K562 (cell line): ENCODE measurements at regions not wholly inside any gene's neighbourhood (a gene's known extent, or its start where the extent isn't known, plus 50 kb on each side); places are given as distances from the start of the nearest gene placed in this dataset.
A peak's percentile ranks its signal among the peaks of the same experiment; 100 is the strongest.

ENCODE experiments used
- ATAC-seq: fragments of 200-7000 bp; cut with Tn5 transposase; 3 replicates; pipeline ENCODE4 v1.9.1; 2020; ENCODE audit warnings: moderate library complexity
- BruUV-seq: library from RNA; stranded (reverse); fragments of 400-500 nt; replicated peaks from 2 replicates; lab custom pipeline; 2021; lab: Mats Ljungman, UMichigan
- CTCF ChIA-PET: fragments of 300-600 bp; formaldehyde crosslinking; extraction: SDS; loops from one replicate; lab custom pipeline; 2021; ENCODE audit warnings: low intra/inter-chr PET ratio; lab: Yijun Ruan, JAX
- POLR2A ChIA-PET: fragments of 300-600, 350-650 bp; sonication (Branson Sonifier 250); formaldehyde crosslinking; extraction: SDS; loops from one replicate; lab custom pipeline; 2021; ENCODE audit warnings: antibody characterized with exemption, inconsistent platforms; lab: Yijun Ruan, JAX
- DNase-seq, 4 experiments: peaks; one replicate each; pipeline versions ENCODE4 v3.0.0 to v3.0.0-alpha.2; 2011 to 2018; ENCODE audit warnings: low spot score in 3 of 4, mixed read lengths in 3 of 4; ENCODE audit errors: extremely low read depth in 1 of 4
- FAIRE-seq: peaks from 2 replicates; lab custom pipeline; 2011; peaks lifted over from hg19 to GRCh38; lab: Jason Lieb, UNC
- H2AFZ ChIP-seq: 2 replicates; pipeline ENCODE4 v1.6.0; 2011; ENCODE audit warnings: low read depth, low read length, control low read depth, inconsistent platforms
- H3K27ac ChIP-seq: fragments of 200-600 bp; 3 replicates; pipeline ENCODE4 v1.8.0; 2011; ENCODE audit warnings: low read depth, mild to moderate bottlenecking, control low read depth, inconsistent platforms, low read length, moderate library complexity, mixed read lengths; ENCODE audit errors: extremely low read depth
- H3K27me3 ChIP-seq, 2 experiments: fragments of 300-600 bp in 1 of 2; 2 replicates in 1 of 2; 3 replicates in 1 of 2; pipeline versions ENCODE4 v1.6.0 to v1.8.0; 2011; ENCODE audit warnings: inconsistent platforms in 2 of 2, low read length in 2 of 2, mild to moderate bottlenecking in 1 of 2, mixed read lengths in 1 of 2, moderate library complexity in 1 of 2; ENCODE audit not compliant: control insufficient read depth in 2 of 2, insufficient read depth in 2 of 2
- H3K36me3 ChIP-seq: fragments of 300-600 bp; 3 replicates; pipeline ENCODE4 v1.8.0; 2011; ENCODE audit warnings: mild to moderate bottlenecking, low read length, inconsistent platforms; ENCODE audit not compliant: control insufficient read depth, insufficient read depth
- H3K4me1 ChIP-seq, 2 experiments: fragments of 200-600 bp in 1 of 2; replicated peaks in 1 of 2; 2 replicates in 1 of 2; 3 replicates in 1 of 2; pipeline versions ENCODE4 v1.5.1 to v1.8.0; 2011; ENCODE audit warnings: inconsistent platforms in 2 of 2, low read length in 2 of 2, mild to moderate bottlenecking in 1 of 2, mixed read lengths in 1 of 2, moderate library complexity in 1 of 2; ENCODE audit not compliant: control insufficient read depth in 2 of 2, insufficient read depth in 2 of 2
- H3K4me2 ChIP-seq: 2 replicates; pipeline ENCODE4 v1.6.1; 2011; ENCODE audit warnings: low read length, control low read depth, inconsistent platforms, mixed read lengths; ENCODE audit not compliant: insufficient read depth
- H3K4me3 ChIP-seq: fragments of 200-600 bp; sonication (generic), shearing (Covaris generic); 2 replicates; pipeline ENCODE4 v1.5.1; 2016; ENCODE audit warnings: control low read depth, inconsistent platforms
- H3K79me2 ChIP-seq: fragments of 200-600 bp; 3 replicates; pipeline ENCODE4 v1.8.0; 2011; ENCODE audit warnings: low read length, inconsistent platforms; ENCODE audit not compliant: control insufficient read depth, insufficient read depth
- H3K9ac ChIP-seq, 2 experiments: 2 replicates each; pipeline versions ENCODE4 v1.6.0 to v1.6.1; 2011; ENCODE audit warnings: low read depth in 2 of 2, low read length in 2 of 2, control low read depth in 1 of 2, inconsistent platforms in 1 of 2, mild to moderate bottlenecking in 1 of 2, mixed read lengths in 1 of 2; ENCODE audit not compliant: insufficient read depth in 1 of 2
- H3K9me1 ChIP-seq: one replicate; pipeline ENCODE4 v1.6.0; 2011; ENCODE audit warnings: inconsistent platforms, mild to moderate bottlenecking, low read length, moderate library complexity; ENCODE audit not compliant: control insufficient read depth, insufficient read depth
- H3K9me3 ChIP-seq: replicated peaks from 2 replicates; pipeline ENCODE4 v1.5.1; 2011; ENCODE audit warnings: low read depth, low read length, inconsistent platforms; ENCODE audit not compliant: control insufficient read depth, insufficient read depth
- H4K20me1 ChIP-seq: replicated peaks from 2 replicates; pipeline ENCODE4 v1.6.1; 2011; ENCODE audit warnings: low read length, inconsistent platforms, mixed read lengths; ENCODE audit not compliant: control insufficient read depth, insufficient read depth
- BCLAF1 ChIP-seq, 2 experiments: fragments of 450-650 bp in 1 of 2; IDR thresholded peaks; 2 replicates each; pipeline ENCODE4 v1.6.1; 2011 to 2017; ENCODE audit warnings: low read depth in 2 of 2, antibody characterized with exemption in 1 of 2, borderline replicate concordance in 1 of 2, low read length in 1 of 2, mild to moderate bottlenecking in 1 of 2, mixed read lengths in 1 of 2; ENCODE audit not compliant: control insufficient read depth in 1 of 2
- IRF2 ChIP-seq: sonication (generic); formaldehyde crosslinking; IDR thresholded peaks from 2 replicates; pipeline ENCODE4 v1.8.1; 2022; ENCODE audit warnings: mild to moderate bottlenecking, missing genetic modification reagents
- POLR2H ChIP-seq: IDR thresholded peaks from 2 replicates; pipeline ENCODE4 v1.6.1; 2016; ENCODE audit warnings: missing genetic modification characterization, low read depth, mild to moderate bottlenecking, control low read depth, missing compliant biosample characterization, moderate library complexity
- WGBS: fragments of 100-300 bp; shearing (Covaris generic); methylation state at CpG from one replicate; pipeline ENCODE4 v1.1.6; 2016; ENCODE audit warnings: low coverage, mixed read lengths; ENCODE audit not compliant: insufficient coverage; ENCODE audit errors: missing lambda C conversion rate; 5-methylcytosine and 5-hydroxymethylcytosine counted together
- in situ Hi-C: fragments of 300-500 bp; cut with MboI; formaldehyde crosslinking; loops from 4 replicates; pipeline ENCODE4 v1.15.0; 2018; ENCODE audit warnings: inconsistent platforms, mixed read lengths
- intact Hi-C: fragments of 100-400 bp; cut with micrococcal nuclease; formaldehyde crosslinking; loops from 2 replicates; pipeline ENCODE4 v1.14.2; 2022

GRCh38 chr6:90413396-90413795 lies 116.8 kb upstream of the BACH2 start:
- H3K4me3 ChIP-seq, result no peak overlapping the region
- no peak for TF ChIP-seq POLR2H (tag)
- no peak for TF ChIP-seq IRF2 (CRISPR knock-in tag)
- TF ChIP-seq BCLAF1 (IDR thresholded peaks at IDR 0.05; ENCODE audit: borderline replicate concordance in 1 of 2, control insufficient read depth in 1 of 2, low read depth in 2 of 2, low read length in 1 of 2), result no peak

More at GRCh38 chr6:90413396-90413795, 116.8 kb upstream of the BACH2 start:
- ATAC-seq (no peak), DNase-seq (no peak), FAIRE-seq (no peak)
- no peaks in the 10 kb centered on the region for H3K9me3 ChIP-seq
- intact Hi-C loops, result no loop called here
- H3K4me2 ChIP-seq, result no peak overlapping the region
- H3K27ac ChIP-seq, result no peak overlapping the region
- CTCF ChIA-PET, result no interaction called here
- POLR2A ChIA-PET, result interaction anchor here (0.8 to 1.2 kb wide), 5 partner anchors 9 to 28 kb away, joined by 3 to 4 read pairs (median 3); no protein-coding TSS in a partner anchor
- peak overlapping the region in 1 of 2 experiments; percentile 8; a peak in 1 of 4 replicates for H3K9ac ChIP-seq
- no peaks in the 10 kb centered on the region for H3K79me2 ChIP-seq
- BruUV-seq, result no TSS peak
- H3K27me3 ChIP-seq, result no peaks in the 10 kb centered on the region
- H2AFZ ChIP-seq, result no peak overlapping the region
- 88% methylated on average over 13 of the region's 14 CpGs for WGBS
- H4K20me1 ChIP-seq, result no peaks in the 10 kb centered on the region
- H3K9me1 ChIP-seq, result no peaks in the 10 kb centered on the region
- H3K4me1 ChIP-seq, result peaks cover 0 to 14% of the 10 kb centered on the region in 2 experiments
- H3K36me3 ChIP-seq, result no peaks in the 10 kb centered on the region
- in situ Hi-C loops, result no loop called here
